Astrocyte (in vitro differentiated cells and primary cell): ENCODE measurements at regions not wholly inside any gene's neighbourhood (a gene's known extent, or its start where the extent isn't known, plus 50 kb on each side); places are given as distances from the start of the nearest gene placed in this dataset.

ENCODE experiments used
- DNase-seq: peaks from one replicate; pipeline ENCODE4 v3.0.0-alpha.2; 2010; ENCODE audit warnings: low read depth
- FAIRE-seq: peaks from 2 replicates; lab custom pipeline; 2011; peaks lifted over from hg19 to GRCh38; lab: Jason Lieb, UNC
- H2AFZ ChIP-seq: 2 replicates; pipeline ENCODE4 v1.6.0; 2012; ENCODE audit warnings: low read depth, low read length, inconsistent platforms
- H3K27ac ChIP-seq: 2 replicates; pipeline ENCODE4 v1.5.1; 2011; ENCODE audit warnings: low read depth, low read length, inconsistent platforms
- H3K27me3 ChIP-seq: 2 replicates; pipeline ENCODE4 v1.6.0; 2011; ENCODE audit warnings: low read length, inconsistent platforms; ENCODE audit not compliant: insufficient read depth
- H3K36me3 ChIP-seq: 2 replicates; pipeline ENCODE4 v1.5.1; 2011; ENCODE audit warnings: low read length, inconsistent platforms; ENCODE audit not compliant: insufficient read depth
- H3K4me1 ChIP-seq: 2 replicates; pipeline ENCODE4 v1.5.1; 2011; ENCODE audit warnings: low read length, inconsistent platforms; ENCODE audit not compliant: insufficient read depth
- H3K4me2 ChIP-seq: 2 replicates; pipeline ENCODE4 v1.6.0; 2012; ENCODE audit warnings: low read length, inconsistent platforms
- H3K4me3 ChIP-seq: 2 replicates; pipeline ENCODE4 v1.5.1; 2011; ENCODE audit warnings: low read depth, mild to moderate bottlenecking, low read length, inconsistent platforms; ENCODE audit not compliant: insufficient read depth
- H3K79me2 ChIP-seq: 2 replicates; pipeline ENCODE4 v1.6.0; 2012; ENCODE audit warnings: mild to moderate bottlenecking, low read length, inconsistent platforms; ENCODE audit not compliant: insufficient read depth
- H3K9ac ChIP-seq: 2 replicates; pipeline ENCODE4 v1.6.0; 2012; ENCODE audit warnings: mild to moderate bottlenecking, low read length, inconsistent platforms
- H3K9me3 ChIP-seq: 2 replicates; pipeline ENCODE4 v1.5.1; 2012; ENCODE audit warnings: low read depth, mild to moderate bottlenecking, low read length, inconsistent platforms; ENCODE audit not compliant: insufficient read depth
- H4K20me1 ChIP-seq: 2 replicates; pipeline ENCODE4 v1.6.0; 2012; ENCODE audit warnings: low read length, inconsistent platforms; ENCODE audit not compliant: insufficient read depth
- H3K27ac Mint-ChIP-seq: one replicate; pipeline ENCODE4 v1.8.0; 2021; ENCODE audit warnings: mild to moderate bottlenecking, mixed read lengths; ENCODE audit not compliant: unreplicated experiment
- H3K27me3 Mint-ChIP-seq: one replicate; pipeline ENCODE4 v1.8.0; 2021; ENCODE audit warnings: low read depth, mixed read lengths; ENCODE audit not compliant: unreplicated experiment
- H3K36me3 Mint-ChIP-seq: one replicate; pipeline ENCODE4 v1.8.0; 2021; ENCODE audit warnings: low read depth, mixed read lengths; ENCODE audit not compliant: unreplicated experiment
- H3K4me1 Mint-ChIP-seq: one replicate; pipeline ENCODE4 v1.8.0; 2021; ENCODE audit warnings: low read depth, mixed read lengths; ENCODE audit not compliant: unreplicated experiment
- H3K4me3 Mint-ChIP-seq: one replicate; pipeline ENCODE4 v1.8.0; 2021; ENCODE audit warnings: mild to moderate bottlenecking, moderate library complexity, mixed read lengths; ENCODE audit not compliant: unreplicated experiment
- H3K9me3 Mint-ChIP-seq: one replicate; pipeline ENCODE4 v1.8.0; 2021; ENCODE audit warnings: mild to moderate bottlenecking, mixed read lengths; ENCODE audit not compliant: unreplicated experiment
- CTCF ChIP-seq: IDR thresholded peaks from 2 replicates; pipeline ENCODE4 v1.5.1; 2011; ENCODE audit warnings: low read depth, mild to moderate bottlenecking, inconsistent platforms, low read length, moderate library complexity; ENCODE audit not compliant: insufficient read depth
- EZH2 ChIP-seq: IDR thresholded peaks from 2 replicates; pipeline ENCODE4 v1.6.1; 2012; ENCODE audit warnings: mild to moderate bottlenecking, low read length, inconsistent platforms; ENCODE audit not compliant: insufficient read depth

GRCh38 chr2:76415821-76416220 is 705.1 kb upstream of the GCFC2 start:
- H3K4me1 ChIP-seq, result no peaks in the 10 kb centered on the region
- Mint-ChIP-seq H3K4me3 (no peak overlapping the region), H3K27me3 (no peaks in the 10 kb centered on the region), H3K4me1 (no peaks in the 10 kb centered on the region), H3K9me3 (no peaks in the 10 kb centered on the region), H3K36me3 (no peaks in the 10 kb centered on the region), H3K27ac (no peak overlapping the region)
- no peak overlapping the region for H2AFZ ChIP-seq
- no peak overlapping the region for H3K4me3 ChIP-seq
- H3K4me2 ChIP-seq, result no peak overlapping the region
- no peaks in the 10 kb centered on the region for H3K36me3 ChIP-seq
- DNase-seq (no peak), FAIRE-seq (no peak)
- no peak overlapping the region for H3K9ac ChIP-seq
- no peaks in the 10 kb centered on the region for H3K27me3 ChIP-seq
- H3K9me3 ChIP-seq, result no peaks in the 10 kb centered on the region
- H3K79me2 ChIP-seq, result no peaks in the 10 kb centered on the region
- no peak overlapping the region for H3K27ac ChIP-seq
- TF ChIP-seq CTCF (no peak), EZH2 (no peak)
- H4K20me1 ChIP-seq, result no peaks in the 10 kb centered on the region

GRCh38 chr2:76413436-76413835 is 702.7 kb upstream of the GCFC2 start:
- H4K20me1 ChIP-seq, result no peaks in the 10 kb centered on the region
- Mint-ChIP-seq H3K27ac (no peak overlapping the region), H3K4me1 (no peaks in the 10 kb centered on the region), H3K9me3 (no peaks in the 10 kb centered on the region), H3K27me3 (no peaks in the 10 kb centered on the region), H3K36me3 (no peaks in the 10 kb centered on the region), H3K4me3 (no peak overlapping the region)
- DNase-seq, result no peak
- no peaks in the 10 kb centered on the region for H3K36me3 ChIP-seq
- no peak overlapping the region for H3K4me2 ChIP-seq
- no peak for TF ChIP-seq EZH2
- no peak for TF ChIP-seq CTCF
- H3K27me3 ChIP-seq, result no peaks in the 10 kb centered on the region
- H3K4me3 ChIP-seq, result no peak overlapping the region
- no peaks in the 10 kb centered on the region for H3K79me2 ChIP-seq
- H3K9ac ChIP-seq, result no peak overlapping the region
- no peaks in the 10 kb centered on the region for H3K9me3 ChIP-seq
- no peak for FAIRE-seq
- H3K27ac ChIP-seq, result no peak overlapping the region
- no peak overlapping the region for H2AFZ ChIP-seq
- H3K4me1 ChIP-seq, result no peaks in the 10 kb centered on the region

- Histone ChIP-seq H3K4me3 (no peak overlapping the region), H3K4me2 (no peak overlapping the region), H3K27ac (no peak overlapping the region), H3K27me3 (no peaks in the 10 kb centered on the region), H2AFZ (no peak overlapping the region), H3K9ac (no peak overlapping the region), H3K9me3 (peaks cover 5% of the 10 kb centered on the region), H4K20me1 (no peaks in the 10 kb centered on the region), H3K4me1 (no peaks in the 10 kb centered on the region), H3K36me3 (no peaks in the 10 kb centered on the region), H3K79me2 (no peaks in the 10 kb centered on the region)
- Mint-ChIP-seq H3K4me3 (no peak overlapping the region), H3K4me1 (no peaks in the 10 kb centered on the region), H3K27me3 (no peaks in the 10 kb centered on the region), H3K9me3 (peaks cover 6% of the 10 kb centered on the region), H3K36me3 (no peaks in the 10 kb centered on the region), H3K27ac (no peak overlapping the region)
- DNase-seq (no peak), FAIRE-seq (no peak)
- no peak for TF ChIP-seq EZH2
- TF ChIP-seq CTCF, result no peak
These were observed 695.6 kb upstream of the GCFC2 start for GRCh38 chr2:76406134-76406855.
